Gastroesophageal sphincter (tissue), 4 donors: ENCODE measurements at regions not wholly inside any gene's neighbourhood (a gene's known extent, or its start where the extent isn't known, plus 50 kb on each side); places are given as distances from the start of the nearest gene placed in this dataset.

Source experiments
- ATAC-seq: fragments of 150-250 bp; one replicate; pipeline ENCODE4 v1.9.1; 2016; ENCODE audit warnings: mild to moderate bottlenecking, moderate library complexity
- H3K27ac ChIP-seq, 4 donors: fragments of 200-600 bp; sonication (generic) in 3 of 4; 1 replicate in 3 of 4; 2 replicates in 1 of 4; pipeline ENCODE4 v1.5.1; 2016 to 2019
- H3K27me3 ChIP-seq: fragments of 200-600 bp; sonication (generic); one replicate; pipeline ENCODE4 v1.5.1; 2019
- H3K36me3 ChIP-seq, 2 donors: fragments of 200-600 bp; sonication (generic); one replicate each; pipeline ENCODE4 v1.5.1; 2019; ENCODE audit warnings: control low read depth in 1 of 2
- H3K4me1 ChIP-seq, 3 donors: fragments of 200-600 bp; sonication (generic); 1 replicate in 2 of 3; 2 replicates in 1 of 3; pipeline ENCODE4 v1.5.1; 2016 to 2019; ENCODE audit warnings: control low read depth in 2 of 3
- H3K4me3 ChIP-seq, 2 donors: fragments of 200-600 bp; sonication (generic); one replicate each; pipeline ENCODE4 v1.5.1; 2019; ENCODE audit warnings: mild to moderate bottlenecking in 1 of 2, moderate library complexity in 1 of 2
- H3K9me3 ChIP-seq, 3 donors: fragments of 200-600 bp; sonication (generic); one replicate each; pipeline ENCODE4 v1.5.1; 2017 to 2019; ENCODE audit warnings: control low read depth in 2 of 3
- EP300 ChIP-seq: sonication (generic); formaldehyde crosslinking; IDR thresholded peaks from one replicate; pipeline ENCODE4 v1.6.1; 2017; ENCODE audit warnings: antibody characterized with exemption, mild to moderate bottlenecking
- POLR2A ChIP-seq, 2 donors: fragments of 450-650 bp; IDR thresholded peaks; one replicate each; pipeline ENCODE4 v1.6.1; 2017; ENCODE audit warnings: antibody characterized with exemption in 2 of 2, mild to moderate bottlenecking in 2 of 2, moderate library complexity in 1 of 2
- POLR2AphosphoS5 ChIP-seq: sonication (generic); formaldehyde crosslinking; IDR thresholded peaks from one replicate; pipeline ENCODE4 v1.6.1; 2017; ENCODE audit warnings: antibody characterized with exemption
- WGBS, 2 donors: methylation state at CpG; one replicate each; pipeline ENCODE4 v1.1.5; 2018; ENCODE audit warnings: low coverage in 1 of 2; 5-methylcytosine and 5-hydroxymethylcytosine counted together
- TF ChIP-seq, protein P1 (sequence below), 4 experiments: fragments of 200-600 bp in 2 of 4; fragments of 450-650 bp in 2 of 4; sonication (generic) in 1 of 4; IDR thresholded peaks; one replicate each; pipeline ENCODE4 v1.5.1; 2017 to 2019; ENCODE audit warnings: antibody characterized with exemption in 4 of 4, mild to moderate bottlenecking in 2 of 4, moderate library complexity in 2 of 4

DNA sequence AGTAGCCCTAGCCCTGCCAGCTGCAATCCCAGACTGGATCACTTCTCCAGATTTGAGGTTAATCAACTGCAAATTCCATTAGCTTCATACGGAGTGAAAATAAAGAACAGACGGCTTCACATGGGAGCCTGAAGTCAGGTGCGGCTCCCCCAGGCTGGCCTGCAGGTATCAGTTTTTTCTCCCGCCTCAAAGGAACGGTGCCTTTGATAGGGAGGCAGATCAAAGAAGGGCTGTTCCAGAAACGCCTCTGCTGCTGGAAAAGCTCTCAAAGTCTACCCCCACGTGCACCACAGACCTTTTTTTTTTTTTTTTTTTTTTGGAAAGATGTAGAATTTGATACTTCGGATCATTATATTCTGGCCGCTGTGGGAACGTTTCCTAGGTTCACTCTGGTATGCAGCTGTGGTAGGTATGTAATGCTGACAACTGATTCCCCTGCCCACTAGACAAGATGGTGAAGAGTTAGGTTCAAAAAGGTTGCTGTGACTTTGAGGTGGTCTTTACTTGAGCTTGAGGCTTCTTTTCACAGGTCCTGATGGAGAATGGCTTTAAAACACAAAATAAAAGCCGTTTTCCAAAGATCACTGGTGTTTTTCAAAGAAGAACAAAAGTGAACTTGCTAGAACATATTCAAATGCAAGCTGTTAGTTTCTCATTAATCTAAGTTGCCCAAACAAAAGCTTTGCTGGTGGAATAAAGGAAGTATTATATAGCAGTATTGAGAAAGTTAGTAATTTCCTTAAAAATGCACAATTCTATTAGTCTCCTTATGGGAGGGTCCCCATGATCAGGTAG, 189.0 kb upstream of the NFIA start:
- H3K27me3 ChIP-seq: no peaks in the 10 kb centered on the region
- H3K9me3 ChIP-seq: no peaks in the 10 kb centered on the region
- TF ChIP-seq POLR2AphosphoS5 (no peak), POLR2A (IDR thresholded peaks at IDR 0.05) (no peak), EP300 (no peak)
- TF ChIP-seq, protein P1, sequence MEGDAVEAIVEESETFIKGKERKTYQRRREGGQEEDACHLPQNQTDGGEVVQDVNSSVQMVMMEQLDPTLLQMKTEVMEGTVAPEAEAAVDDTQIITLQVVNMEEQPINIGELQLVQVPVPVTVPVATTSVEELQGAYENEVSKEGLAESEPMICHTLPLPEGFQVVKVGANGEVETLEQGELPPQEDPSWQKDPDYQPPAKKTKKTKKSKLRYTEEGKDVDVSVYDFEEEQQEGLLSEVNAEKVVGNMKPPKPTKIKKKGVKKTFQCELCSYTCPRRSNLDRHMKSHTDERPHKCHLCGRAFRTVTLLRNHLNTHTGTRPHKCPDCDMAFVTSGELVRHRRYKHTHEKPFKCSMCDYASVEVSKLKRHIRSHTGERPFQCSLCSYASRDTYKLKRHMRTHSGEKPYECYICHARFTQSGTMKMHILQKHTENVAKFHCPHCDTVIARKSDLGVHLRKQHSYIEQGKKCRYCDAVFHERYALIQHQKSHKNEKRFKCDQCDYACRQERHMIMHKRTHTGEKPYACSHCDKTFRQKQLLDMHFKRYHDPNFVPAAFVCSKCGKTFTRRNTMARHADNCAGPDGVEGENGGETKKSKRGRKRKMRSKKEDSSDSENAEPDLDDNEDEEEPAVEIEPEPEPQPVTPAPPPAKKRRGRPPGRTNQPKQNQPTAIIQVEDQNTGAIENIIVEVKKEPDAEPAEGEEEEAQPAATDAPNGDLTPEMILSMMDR (IDR thresholded peaks at IDR 0.05): no peak
- no peak for ATAC-seq
- H3K27ac ChIP-seq: no peak overlapping the region
- no peak overlapping the region for H3K4me3 ChIP-seq
- 41 to 76% methylated on average over 4 to 9 of the region's 11 CpGs for WGBS, 2 donors
- no peaks in the 10 kb centered on the region for H3K36me3 ChIP-seq
- peaks cover 0 to 9% (median 3%) of the 10 kb centered on the region in 3 donors for H3K4me1 ChIP-seq

DNA sequence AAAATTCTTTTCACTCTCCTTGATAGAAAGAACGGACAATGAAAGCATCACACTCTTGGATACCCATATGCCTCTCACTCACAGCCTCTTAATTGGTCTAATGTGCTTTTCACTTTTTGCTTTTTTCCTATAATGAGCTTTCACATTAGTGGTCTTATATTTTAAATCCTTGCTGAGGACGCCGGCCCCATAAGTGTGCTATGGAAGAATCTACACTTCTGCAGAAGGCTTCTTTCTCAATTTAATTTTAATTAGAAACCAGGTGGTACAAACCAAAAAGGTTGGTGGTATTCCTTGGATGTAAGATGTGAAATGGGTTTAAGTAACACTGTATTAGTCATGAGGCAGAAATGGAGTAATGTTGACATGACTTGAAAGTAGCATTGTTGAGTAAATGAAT, 190.6 kb upstream of the NFIA start:
- Histone ChIP-seq H3K27me3 (no peaks in the 10 kb centered on the region), H3K36me3 (no peaks in the 10 kb centered on the region), H3K9me3 (no peaks in the 10 kb centered on the region), H3K4me3 (no peak overlapping the region), H3K27ac (no peak overlapping the region), H3K4me1 (peaks cover 0 to 4% (median 0%) of the 10 kb centered on the region in 3 donors)
- TF ChIP-seq, protein P1 (IDR thresholded peaks at IDR 0.05): no peak
- no peak for TF ChIP-seq POLR2AphosphoS5
- no peak for TF ChIP-seq EP300
- TF ChIP-seq POLR2A (IDR thresholded peaks at IDR 0.05): no peak
- WGBS, 2 donors: 93 to 98% methylated on average over 3 of the region's 3 CpGs
- ATAC-seq: no peak

DNA sequence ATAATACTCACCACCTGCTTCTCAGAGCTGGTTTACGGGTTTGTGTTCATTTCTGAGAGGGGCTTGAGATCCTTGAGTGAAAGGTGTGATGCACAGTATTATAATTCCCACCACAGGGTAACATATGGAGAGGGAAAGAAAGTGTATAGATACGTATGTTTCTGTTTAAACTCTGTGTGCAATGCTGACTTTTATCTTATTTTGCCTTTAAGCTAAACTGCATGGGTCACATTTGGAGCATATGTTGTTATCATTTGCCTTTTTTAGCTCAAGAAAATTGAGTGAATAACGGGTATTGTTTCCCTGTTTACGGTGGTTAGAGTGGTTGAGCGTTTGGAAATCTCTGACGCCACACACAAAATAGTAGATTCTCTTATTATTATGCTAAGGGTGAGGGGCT, 191.1 kb upstream of the NFIA start:
- no peaks in the 10 kb centered on the region for H3K9me3 ChIP-seq
- TF ChIP-seq POLR2A (IDR thresholded peaks at IDR 0.05): no peak
- TF ChIP-seq, protein P1 (IDR thresholded peaks at IDR 0.05): no peak
- TF ChIP-seq EP300: no peak
- no peak for TF ChIP-seq POLR2AphosphoS5
- no peaks in the 10 kb centered on the region for H3K36me3 ChIP-seq
- 83 to 92% methylated on average over 6 of the region's 6 CpGs for WGBS, 2 donors
- H3K27me3 ChIP-seq: no peaks in the 10 kb centered on the region
- no peaks in the 10 kb centered on the region for H3K4me1 ChIP-seq
- H3K4me3 ChIP-seq: no peak overlapping the region
- ATAC-seq: no peak
- H3K27ac ChIP-seq: no peak overlapping the region

DNA sequence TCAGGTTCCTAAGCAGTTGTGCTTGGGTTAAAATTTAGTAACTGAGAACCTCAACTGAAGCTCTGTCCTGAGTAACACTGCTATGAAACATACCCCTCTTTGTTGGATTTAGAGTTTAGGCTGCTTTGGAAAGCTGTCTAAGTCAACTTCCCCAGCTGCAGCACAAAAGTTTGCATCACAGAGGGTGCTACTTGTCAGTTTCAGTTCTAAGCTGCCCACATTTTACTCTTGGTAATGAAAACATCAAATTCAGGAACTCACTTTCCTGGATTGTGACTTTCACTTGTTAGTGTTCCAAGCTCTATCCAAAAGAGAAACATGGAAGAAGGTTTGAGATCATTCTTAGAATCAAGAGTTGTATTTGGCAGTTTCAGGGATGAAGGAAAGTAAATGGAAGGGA, 191.7 kb upstream of the NFIA start:
- Histone ChIP-seq H3K36me3 (no peaks in the 10 kb centered on the region), H3K27ac (no peak overlapping the region), H3K27me3 (no peaks in the 10 kb centered on the region), H3K9me3 (no peaks in the 10 kb centered on the region), H3K4me1 (no peaks in the 10 kb centered on the region), H3K4me3 (no peak overlapping the region)
- no peak for ATAC-seq
- TF ChIP-seq, protein P1 (IDR thresholded peaks at IDR 0.05): no peak
- TF ChIP-seq POLR2A (IDR thresholded peaks at IDR 0.05): no peak
- no peak for TF ChIP-seq EP300
- TF ChIP-seq POLR2AphosphoS5: no peak

DNA sequence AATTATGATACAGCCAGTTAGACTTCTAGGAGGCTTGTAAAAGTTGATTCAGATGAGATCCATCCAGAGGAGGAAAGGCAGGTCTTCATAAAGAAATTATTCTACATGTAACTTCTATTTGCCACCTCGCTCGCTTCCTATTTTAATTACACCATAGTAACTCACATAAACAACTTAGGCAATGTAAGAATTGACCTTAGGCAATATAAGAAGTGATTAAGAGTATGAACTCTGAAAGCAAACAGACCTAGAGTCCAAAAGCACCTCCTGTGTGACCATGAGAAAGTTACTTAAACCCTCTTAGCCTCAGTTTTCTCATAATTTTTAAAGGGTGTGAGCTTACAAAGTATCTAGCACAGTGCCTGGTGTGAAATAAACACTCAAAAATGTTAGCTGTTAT, 192.7 kb upstream of the NFIA start:
- no peak for TF ChIP-seq POLR2A (IDR thresholded peaks at IDR 0.05)
- H3K9me3 ChIP-seq: no peaks in the 10 kb centered on the region
- no peaks in the 10 kb centered on the region for H3K36me3 ChIP-seq
- no peaks in the 10 kb centered on the region for H3K27me3 ChIP-seq
- H3K27ac ChIP-seq: no peak overlapping the region
- WGBS, 2 donors: 69 to 82% methylated on average over 2 of the region's 2 CpGs
- no peaks in the 10 kb centered on the region for H3K4me1 ChIP-seq
- H3K4me3 ChIP-seq: no peak overlapping the region
- no peak for ATAC-seq
